Gastrocnemius medialis (tissue), 4 donors: ENCODE measurements at regions not wholly inside any gene's neighbourhood (a gene's known extent, or its start where the extent isn't known, plus 50 kb on each side); places are given as distances from the start of the nearest gene placed in this dataset.

Experiments
- POLR2A ChIP-seq, 2 donors: fragments of 450-650 bp; IDR thresholded peaks; one replicate each; pipeline ENCODE4 v1.6.1; 2017; ENCODE audit warnings: antibody characterized with exemption in 2 of 2, mild to moderate bottlenecking in 2 of 2, moderate library complexity in 2 of 2
- TF ChIP-seq, protein P1 (sequence below), 5 experiments: fragments of 450-650 bp in 3 of 5; fragments of 200-600 bp in 2 of 5; sonication (generic) in 2 of 5; IDR thresholded peaks in 4 of 5; conservative IDR thresholded peaks in 1 of 5; 1 replicate in 4 of 5; 2 replicates in 1 of 5; pipeline ENCODE4 v1.5.1; 2016 to 2019; ENCODE audit warnings: antibody characterized with exemption in 5 of 5, mild to moderate bottlenecking in 3 of 5, moderate library complexity in 3 of 5

DNA sequence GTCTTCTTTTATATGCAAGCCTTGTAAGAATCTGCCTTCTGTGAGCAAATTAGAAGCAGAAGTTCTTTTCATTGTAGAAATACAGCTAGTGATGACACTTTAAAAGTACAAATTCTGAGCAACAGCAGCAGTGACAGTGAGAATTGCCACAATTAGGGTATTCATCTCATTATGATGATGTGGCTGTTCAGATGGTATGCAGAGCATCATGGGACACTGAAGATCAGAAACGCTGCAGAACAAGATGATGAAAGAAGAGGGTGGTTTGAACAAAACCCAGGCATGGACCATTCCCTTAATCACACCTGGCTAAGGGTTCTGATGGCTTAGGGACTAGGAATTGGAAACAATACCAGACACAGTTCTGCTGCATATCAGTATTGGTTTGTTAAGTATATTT, 312.7 kb upstream of the TBX18 start:
- TF ChIP-seq, protein P1, sequence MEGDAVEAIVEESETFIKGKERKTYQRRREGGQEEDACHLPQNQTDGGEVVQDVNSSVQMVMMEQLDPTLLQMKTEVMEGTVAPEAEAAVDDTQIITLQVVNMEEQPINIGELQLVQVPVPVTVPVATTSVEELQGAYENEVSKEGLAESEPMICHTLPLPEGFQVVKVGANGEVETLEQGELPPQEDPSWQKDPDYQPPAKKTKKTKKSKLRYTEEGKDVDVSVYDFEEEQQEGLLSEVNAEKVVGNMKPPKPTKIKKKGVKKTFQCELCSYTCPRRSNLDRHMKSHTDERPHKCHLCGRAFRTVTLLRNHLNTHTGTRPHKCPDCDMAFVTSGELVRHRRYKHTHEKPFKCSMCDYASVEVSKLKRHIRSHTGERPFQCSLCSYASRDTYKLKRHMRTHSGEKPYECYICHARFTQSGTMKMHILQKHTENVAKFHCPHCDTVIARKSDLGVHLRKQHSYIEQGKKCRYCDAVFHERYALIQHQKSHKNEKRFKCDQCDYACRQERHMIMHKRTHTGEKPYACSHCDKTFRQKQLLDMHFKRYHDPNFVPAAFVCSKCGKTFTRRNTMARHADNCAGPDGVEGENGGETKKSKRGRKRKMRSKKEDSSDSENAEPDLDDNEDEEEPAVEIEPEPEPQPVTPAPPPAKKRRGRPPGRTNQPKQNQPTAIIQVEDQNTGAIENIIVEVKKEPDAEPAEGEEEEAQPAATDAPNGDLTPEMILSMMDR (IDR thresholded peaks at IDR 0.05 in 4 of 5, conservative IDR thresholded peaks at IDR 0.05 in 1 of 5), result no peak
- no peak for TF ChIP-seq POLR2A (IDR thresholded peaks at IDR 0.05)
